Subcutaneous abdominal adipose tissue (tissue), 5 donors: ENCODE measurements at regions not wholly inside any gene's neighbourhood (a gene's known extent, or its start where the extent isn't known, plus 50 kb on each side); places are given as distances from the start of the nearest gene placed in this dataset.

ENCODE experiments used
- H3K27ac ChIP-seq: one replicate; pipeline ENCODE4 v1.7.0; 2013; ENCODE audit warnings: low read depth, mild to moderate bottlenecking, inconsistent platforms, low read length, moderate library complexity
- H3K27me3 ChIP-seq, 5 donors: one replicate each; pipeline ENCODE4 v1.7.0; 2013; ENCODE audit warnings: low read length in 5 of 5, inconsistent platforms in 1 of 5; ENCODE audit not compliant: control insufficient read depth in 5 of 5, insufficient read depth in 4 of 5
- H3K36me3 ChIP-seq, 5 donors: one replicate each; pipeline ENCODE4 v1.7.0; 2013; ENCODE audit warnings: low read length in 5 of 5; ENCODE audit not compliant: control insufficient read depth in 5 of 5, insufficient read depth in 5 of 5
- H3K4me1 ChIP-seq, 5 donors: one replicate each; pipeline ENCODE4 v1.7.0; 2013; ENCODE audit warnings: low read length in 5 of 5, mild to moderate bottlenecking in 3 of 5, moderate library complexity in 1 of 5; ENCODE audit not compliant: control insufficient read depth in 5 of 5, insufficient read depth in 5 of 5
- H3K4me3 ChIP-seq, 5 donors: one replicate each; pipeline ENCODE4 v1.7.0; 2013; ENCODE audit warnings: low read length in 5 of 5, low read depth in 1 of 5
- H3K9ac ChIP-seq, 5 donors: one replicate each; pipeline ENCODE4 v1.7.0; 2013; ENCODE audit warnings: low read length in 5 of 5, mild to moderate bottlenecking in 4 of 5, moderate library complexity in 3 of 5
- H3K9me3 ChIP-seq, 5 donors: one replicate each; pipeline ENCODE4 v1.7.0; 2013; ENCODE audit warnings: low read length in 5 of 5; ENCODE audit not compliant: control insufficient read depth in 5 of 5
- donor health status: healthy.
- donor health status: healthy.
- donor health status: healthy.
- donor health status: healthy.
- donor health status: healthy.

- H3K9me3 ChIP-seq: no peaks in the 10 kb centered on the region
- H3K36me3 ChIP-seq: no peaks in the 10 kb centered on the region
- no peak overlapping the region for H3K4me3 ChIP-seq
- H3K27me3 ChIP-seq: no peaks in the 10 kb centered on the region
- H3K27ac ChIP-seq: no peak overlapping the region
- no peaks in the 10 kb centered on the region for H3K4me1 ChIP-seq
- H3K9ac ChIP-seq: no peak overlapping the region
These were observed 385.2 kb upstream of the PIK3C3 start for GRCh38 chr18:41569867-41570266.

- no peak overlapping the region for H3K4me3 ChIP-seq
- no peak overlapping the region for H3K9ac ChIP-seq
- H3K36me3 ChIP-seq: no peaks in the 10 kb centered on the region
These were observed 393.1 kb upstream of the PIK3C3 start for GRCh38 chr18:41561961-41562360.

DNA sequence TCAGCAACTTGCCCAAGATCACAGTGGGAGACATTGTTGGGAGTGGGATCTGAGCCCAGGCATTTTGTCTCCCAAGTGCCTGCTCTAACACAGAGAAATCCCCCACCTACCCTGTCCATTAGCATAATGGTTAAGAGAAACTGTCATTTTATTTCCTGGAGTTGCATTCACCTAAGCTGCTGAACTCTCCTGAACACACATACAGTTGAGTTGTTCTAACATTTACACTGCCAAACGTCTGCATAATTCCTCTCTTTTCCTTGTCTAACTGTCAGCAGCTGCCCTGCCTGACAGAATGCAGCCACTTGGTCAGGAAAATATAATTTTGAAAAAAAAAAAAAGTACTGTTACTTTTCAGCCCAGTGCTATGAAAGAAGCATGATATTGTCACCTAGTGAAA lies 396.3 kb upstream of the PIK3C3 start:
- H3K4me3 ChIP-seq: no peak overlapping the region
- H3K9me3 ChIP-seq: no peaks in the 10 kb centered on the region
- peaks cover 0 to 4% (median 1%) of the 10 kb centered on the region in 5 donors for H3K4me1 ChIP-seq
- no peak overlapping the region for H3K9ac ChIP-seq
- no peaks in the 10 kb centered on the region for H3K27me3 ChIP-seq
- no peak overlapping the region for H3K27ac ChIP-seq
- no peaks in the 10 kb centered on the region for H3K36me3 ChIP-seq

More at GRCh38 chr18:41561961-41562360, 393.1 kb upstream of the PIK3C3 start:
- Histone ChIP-seq H3K9me3 (no peaks in the 10 kb centered on the region), H3K4me1 (no peaks in the 10 kb centered on the region), H3K27me3 (no peaks in the 10 kb centered on the region), H3K27ac (no peak overlapping the region)

GRCh38 chr18:41553716-41554115 lies 401.3 kb upstream of the PIK3C3 start:
- Histone ChIP-seq H3K27me3 (no peaks in the 10 kb centered on the region), H3K27ac (no peak overlapping the region), H3K9me3 (no peaks in the 10 kb centered on the region), H3K4me3 (no peak overlapping the region), H3K9ac (no peak overlapping the region), H3K36me3 (no peaks in the 10 kb centered on the region), H3K4me1 (peaks cover 0 to 6% (median 3%) of the 10 kb centered on the region in 5 donors)

DNA sequence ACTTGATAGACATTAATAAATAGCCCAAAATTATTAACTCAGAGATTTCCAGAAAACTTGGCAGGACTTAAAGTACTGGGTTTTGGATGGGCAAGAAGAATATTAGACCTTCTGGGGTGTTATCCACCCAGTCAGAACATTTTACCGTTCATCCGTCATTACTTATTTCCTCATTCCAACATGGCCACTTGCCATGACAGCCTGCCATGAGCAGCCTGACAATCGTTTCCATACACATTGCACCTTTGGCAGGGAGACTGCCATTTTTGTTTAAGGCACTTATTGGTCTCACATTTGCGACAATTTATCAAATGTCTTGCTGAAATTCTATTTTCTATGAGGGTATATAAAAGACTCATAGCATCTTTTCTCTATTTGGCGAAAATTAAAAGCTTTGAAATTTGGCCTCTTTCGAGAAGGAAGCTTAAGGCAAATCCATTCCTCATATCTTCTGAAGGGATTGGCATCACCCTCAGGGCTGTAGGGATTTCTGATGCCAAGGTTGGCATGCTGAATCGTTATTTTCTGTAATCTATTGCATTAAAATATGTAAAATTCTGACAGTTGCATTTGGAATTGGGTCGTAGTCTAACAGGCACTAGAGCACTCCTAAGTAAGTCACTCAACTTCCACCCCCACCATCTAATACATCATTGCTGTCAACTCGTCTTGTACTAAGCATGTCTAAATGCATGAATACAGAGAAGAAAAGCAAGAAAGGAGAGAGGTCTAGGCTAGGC lies 406.3 kb upstream of the PIK3C3 start:
- Histone ChIP-seq H3K27ac (no peak overlapping the region), H3K4me1 (peaks cover 0 to 2% (median under 1%) of the 10 kb centered on the region in 5 donors), H3K4me3 (no peak overlapping the region), H3K9ac (no peak overlapping the region), H3K36me3 (no peaks in the 10 kb centered on the region), H3K27me3 (no peaks in the 10 kb centered on the region), H3K9me3 (no peaks in the 10 kb centered on the region)

GRCh38 chr18:41545091-41545888 lies 409.7 kb upstream of the PIK3C3 start:
- H3K27me3 ChIP-seq: no peaks in the 10 kb centered on the region
- no peak overlapping the region for H3K9ac ChIP-seq
- H3K4me1 ChIP-seq: no peaks in the 10 kb centered on the region

GRCh38 chr18:41543815-41544214 lies 411.2 kb upstream of the PIK3C3 start:
- Histone ChIP-seq H3K4me1 (no peaks in the 10 kb centered on the region), H3K9ac (no peak overlapping the region), H3K27ac (no peak overlapping the region), H3K9me3 (no peaks in the 10 kb centered on the region), H3K36me3 (no peaks in the 10 kb centered on the region), H3K27me3 (no peaks in the 10 kb centered on the region), H3K4me3 (no peak overlapping the region)

More at GRCh38 chr18:41545091-41545888, 409.7 kb upstream of the PIK3C3 start:
- Histone ChIP-seq H3K27ac (no peak overlapping the region), H3K4me3 (no peak overlapping the region), H3K9me3 (no peaks in the 10 kb centered on the region), H3K36me3 (no peaks in the 10 kb centered on the region)

GRCh38 chr18:41540237-41540871 lies 414.7 kb upstream of the PIK3C3 start:
- Histone ChIP-seq H3K27me3 (no peaks in the 10 kb centered on the region), H3K27ac (no peak overlapping the region), H3K4me3 (no peak overlapping the region), H3K36me3 (no peaks in the 10 kb centered on the region), H3K9me3 (no peaks in the 10 kb centered on the region), H3K4me1 (no peaks in the 10 kb centered on the region), H3K9ac (no peak overlapping the region)

DNA sequence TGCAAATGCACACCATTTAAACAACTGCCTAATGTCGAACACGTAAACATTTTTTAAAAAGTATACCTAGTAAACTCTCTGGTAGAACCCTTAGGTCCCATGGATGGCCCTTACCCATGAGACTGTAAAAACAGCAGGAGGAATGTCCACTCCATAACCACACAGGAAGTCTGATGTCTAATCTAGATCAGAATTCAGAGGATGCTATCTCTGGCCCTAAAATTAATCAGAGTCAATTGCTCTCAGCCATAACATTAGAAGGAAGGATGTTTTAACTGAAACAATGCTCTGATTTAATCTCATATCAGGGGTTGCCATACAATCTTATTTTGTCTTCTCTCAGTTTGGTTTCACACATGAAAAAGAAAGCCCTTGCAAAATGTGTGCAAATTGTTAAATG lies 416.3 kb upstream of the PIK3C3 start:
- Histone ChIP-seq H3K4me3 (no peak overlapping the region), H3K9me3 (no peaks in the 10 kb centered on the region), H3K27me3 (no peaks in the 10 kb centered on the region), H3K9ac (no peak overlapping the region), H3K36me3 (no peaks in the 10 kb centered on the region), H3K4me1 (no peaks in the 10 kb centered on the region), H3K27ac (no peak overlapping the region)

- no peak overlapping the region for H3K27ac ChIP-seq
- no peaks in the 10 kb centered on the region for H3K36me3 ChIP-seq
- H3K9me3 ChIP-seq: no peaks in the 10 kb centered on the region
- H3K9ac ChIP-seq: no peak overlapping the region
- H3K4me3 ChIP-seq: no peak overlapping the region
- H3K4me1 ChIP-seq: no peaks in the 10 kb centered on the region
- no peaks in the 10 kb centered on the region for H3K27me3 ChIP-seq
These were observed 417.4 kb upstream of the PIK3C3 start for GRCh38 chr18:41537666-41538065.
